Hepatocyte (in vitro differentiated cells): ENCODE measurements at regions not wholly inside any gene's neighbourhood (a gene's known extent, or its start where the extent isn't known, plus 50 kb on each side); places are given as distances from the start of the nearest gene placed in this dataset.

ENCODE experiments used
- EZH2phosphoT487 ChIP-seq: fragments of 200-600 bp; sonication (generic); IDR thresholded peaks from one replicate; pipeline ENCODE4 v1.6.1; 2018; ENCODE audit warnings: antibody characterized with exemption, mild to moderate bottlenecking, low read depth, moderate library complexity; ENCODE audit not compliant: unreplicated experiment, severe bottlenecking
- TF ChIP-seq, protein P1 (sequence below): fragments of 200-600 bp; sonication (generic); IDR thresholded peaks from 2 replicates; pipeline ENCODE4 v1.5.1; 2016; ENCODE audit warnings: antibody characterized with exemption, mild to moderate bottlenecking; ENCODE audit not compliant: poor library complexity

DNA sequence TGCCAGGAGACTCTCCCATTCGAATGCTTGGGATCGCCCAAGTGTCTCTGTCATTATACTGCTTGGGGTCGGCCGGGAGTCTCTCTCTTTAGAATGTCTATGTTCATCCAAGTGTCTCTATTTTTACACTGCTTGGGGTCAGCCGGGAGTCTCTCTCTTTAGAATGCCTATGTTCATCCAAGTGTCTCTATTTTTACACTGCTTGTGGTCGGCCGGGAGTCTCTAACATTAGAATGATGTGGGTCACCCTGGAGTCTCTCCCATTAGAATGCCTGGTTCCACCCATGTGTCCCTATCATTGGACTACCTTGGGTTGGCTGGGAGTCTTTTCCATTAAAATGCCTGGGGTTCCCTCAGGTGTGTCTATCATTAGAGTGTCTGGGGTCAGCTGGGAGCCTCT is 2230.4 kb downstream of the TP53TG3F start:
- TF ChIP-seq, protein P1, sequence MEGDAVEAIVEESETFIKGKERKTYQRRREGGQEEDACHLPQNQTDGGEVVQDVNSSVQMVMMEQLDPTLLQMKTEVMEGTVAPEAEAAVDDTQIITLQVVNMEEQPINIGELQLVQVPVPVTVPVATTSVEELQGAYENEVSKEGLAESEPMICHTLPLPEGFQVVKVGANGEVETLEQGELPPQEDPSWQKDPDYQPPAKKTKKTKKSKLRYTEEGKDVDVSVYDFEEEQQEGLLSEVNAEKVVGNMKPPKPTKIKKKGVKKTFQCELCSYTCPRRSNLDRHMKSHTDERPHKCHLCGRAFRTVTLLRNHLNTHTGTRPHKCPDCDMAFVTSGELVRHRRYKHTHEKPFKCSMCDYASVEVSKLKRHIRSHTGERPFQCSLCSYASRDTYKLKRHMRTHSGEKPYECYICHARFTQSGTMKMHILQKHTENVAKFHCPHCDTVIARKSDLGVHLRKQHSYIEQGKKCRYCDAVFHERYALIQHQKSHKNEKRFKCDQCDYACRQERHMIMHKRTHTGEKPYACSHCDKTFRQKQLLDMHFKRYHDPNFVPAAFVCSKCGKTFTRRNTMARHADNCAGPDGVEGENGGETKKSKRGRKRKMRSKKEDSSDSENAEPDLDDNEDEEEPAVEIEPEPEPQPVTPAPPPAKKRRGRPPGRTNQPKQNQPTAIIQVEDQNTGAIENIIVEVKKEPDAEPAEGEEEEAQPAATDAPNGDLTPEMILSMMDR = no peak
- TF ChIP-seq EZH2phosphoT487 = no peak
